Ectodermal cell (in vitro differentiated cells): ENCODE measurements at regions not wholly inside any gene's neighbourhood (a gene's known extent, or its start where the extent isn't known, plus 50 kb on each side); places are given as distances from the start of the nearest gene placed in this dataset.

Experiments used
- H3K27ac ChIP-seq: 2 replicates; pipeline ENCODE4 v1.7.0; 2013; ENCODE audit warnings: mild to moderate bottlenecking, low read depth, low read length; ENCODE audit not compliant: insufficient read depth, poor library complexity, severe bottlenecking
- H3K27me3 ChIP-seq: 2 replicates; pipeline ENCODE4 v1.7.0; 2013; ENCODE audit warnings: mild to moderate bottlenecking, low read length; ENCODE audit not compliant: insufficient read depth, control insufficient read depth, poor library complexity, severe bottlenecking
- H3K36me3 ChIP-seq: one replicate; pipeline ENCODE4 v1.7.0; 2013; ENCODE audit warnings: low read length; ENCODE audit not compliant: control insufficient read depth, insufficient read depth
- H3K4me1 ChIP-seq: one replicate; pipeline ENCODE4 v1.7.0; 2013; ENCODE audit warnings: low read length; ENCODE audit not compliant: control insufficient read depth, insufficient read depth
- H3K4me3 ChIP-seq: 2 replicates; pipeline ENCODE4 v1.7.0; 2013; ENCODE audit warnings: low read depth, low read length, control low read depth; ENCODE audit not compliant: insufficient read depth
- H3K9me3 ChIP-seq: 2 replicates; pipeline ENCODE4 v1.7.0; 2013; ENCODE audit warnings: mild to moderate bottlenecking, low read length, moderate library complexity; ENCODE audit not compliant: control insufficient read depth
- WGBS, 2 experiments: methylation state at CpG; one replicate each; pipeline ENCODE4 v1.1.7; 2013; ENCODE audit warnings: missing lambda C conversion rate in 2 of 2; 5-methylcytosine and 5-hydroxymethylcytosine counted together

DNA sequence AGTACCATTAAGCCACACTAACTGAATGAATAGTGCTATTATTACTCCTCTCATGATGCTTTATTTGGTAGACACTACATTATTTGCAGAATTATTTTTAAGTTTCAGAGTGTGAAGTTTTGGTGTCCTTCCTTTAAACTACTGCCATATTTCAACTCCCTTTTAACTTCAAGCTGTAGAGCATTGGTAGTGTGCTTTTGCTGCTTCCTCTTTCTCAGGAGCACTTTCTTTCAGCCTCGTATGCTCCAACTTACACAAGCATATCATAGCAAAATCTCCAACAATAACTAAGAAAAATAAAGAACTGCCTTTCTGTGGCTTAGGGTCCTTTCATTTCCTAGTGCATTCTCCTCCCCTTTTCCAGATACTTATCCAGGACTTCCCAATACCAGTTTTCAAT is 476.4 kb upstream of the AGTR1 start:
- no peak overlapping the region for H3K27ac ChIP-seq
- H3K27me3 ChIP-seq, result no peaks in the 10 kb centered on the region
- no peak overlapping the region for H3K4me3 ChIP-seq
- H3K36me3 ChIP-seq, result no peaks in the 10 kb centered on the region
- H3K4me1 ChIP-seq, result no peaks in the 10 kb centered on the region
- H3K9me3 ChIP-seq, result no peaks in the 10 kb centered on the region
- 91 to 97% methylated on average over 1 of the region's 1 CpG for WGBS, 2 experiments

- WGBS, 2 experiments, result 83 to 86% methylated on average over 2 of the region's 2 CpGs
- H3K4me3 ChIP-seq, result no peak overlapping the region
- no peaks in the 10 kb centered on the region for H3K27me3 ChIP-seq
- H3K36me3 ChIP-seq, result no peaks in the 10 kb centered on the region
- no peaks in the 10 kb centered on the region for H3K9me3 ChIP-seq
- no peak overlapping the region for H3K27ac ChIP-seq
- H3K4me1 ChIP-seq, result no peaks in the 10 kb centered on the region
Observed at GRCh38 chr3:148223266-148223665, 474.4 kb upstream of the AGTR1 start.

DNA sequence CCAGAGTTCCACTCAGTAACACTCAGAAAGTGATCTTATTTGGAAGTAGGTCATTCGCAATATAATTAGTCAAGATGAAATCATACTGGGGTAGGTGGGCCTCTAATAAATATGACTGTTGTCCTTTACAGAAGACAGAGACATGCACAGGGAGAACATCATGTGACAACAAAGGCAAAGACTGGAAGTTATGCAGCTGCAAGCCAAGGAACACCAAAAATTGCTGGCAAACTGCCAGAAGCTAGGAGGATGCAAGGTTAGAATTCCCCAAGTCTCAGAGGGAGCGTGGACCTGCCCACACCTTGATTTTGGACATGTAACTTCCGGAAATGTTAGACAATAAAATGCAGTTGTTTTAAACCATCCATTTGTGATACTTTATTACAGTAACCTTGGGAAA is 471.5 kb upstream of the AGTR1 start:
- no peaks in the 10 kb centered on the region for H3K36me3 ChIP-seq
- H3K4me3 ChIP-seq, result no peak overlapping the region
- no peaks in the 10 kb centered on the region for H3K9me3 ChIP-seq
- H3K27me3 ChIP-seq, result no peaks in the 10 kb centered on the region
- no peaks in the 10 kb centered on the region for H3K4me1 ChIP-seq
- no peak overlapping the region for H3K27ac ChIP-seq
- 76 to 83% methylated on average over 3 of the region's 3 CpGs for WGBS, 2 experiments

DNA sequence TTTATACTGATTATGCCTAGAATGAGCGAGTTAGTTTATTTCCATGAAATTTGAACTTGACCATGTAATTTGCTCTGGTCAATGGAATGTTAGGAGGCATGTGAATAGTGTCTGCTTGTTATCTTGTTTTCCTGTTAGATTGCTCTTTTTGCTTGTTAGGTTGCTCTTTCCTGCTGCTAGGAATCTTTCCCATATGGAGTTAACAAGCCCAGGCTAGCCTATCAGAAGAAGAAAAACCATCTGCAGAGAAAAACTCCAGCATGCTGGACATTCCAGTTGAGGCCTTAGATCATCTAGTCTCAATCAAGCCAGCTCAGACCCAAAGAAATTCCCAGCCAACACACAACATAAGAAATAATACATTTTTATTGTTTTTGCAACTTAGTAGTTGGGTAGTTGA is 470.2 kb upstream of the AGTR1 start:
- 93 to 100% methylated on average over 1 of the region's 1 CpG for WGBS, 2 experiments
- Histone ChIP-seq H3K4me3 (no peak overlapping the region), H3K27ac (no peak overlapping the region), H3K9me3 (no peaks in the 10 kb centered on the region), H3K36me3 (no peaks in the 10 kb centered on the region), H3K4me1 (no peaks in the 10 kb centered on the region), H3K27me3 (no peaks in the 10 kb centered on the region)

- no peaks in the 10 kb centered on the region for H3K36me3 ChIP-seq
- no peaks in the 10 kb centered on the region for H3K4me1 ChIP-seq
- no peaks in the 10 kb centered on the region for H3K9me3 ChIP-seq
- H3K4me3 ChIP-seq, result no peak overlapping the region
- H3K27me3 ChIP-seq, result no peaks in the 10 kb centered on the region
- no peak overlapping the region for H3K27ac ChIP-seq
Observed at GRCh38 chr3:148229107-148229506, 468.6 kb upstream of the AGTR1 start.

DNA sequence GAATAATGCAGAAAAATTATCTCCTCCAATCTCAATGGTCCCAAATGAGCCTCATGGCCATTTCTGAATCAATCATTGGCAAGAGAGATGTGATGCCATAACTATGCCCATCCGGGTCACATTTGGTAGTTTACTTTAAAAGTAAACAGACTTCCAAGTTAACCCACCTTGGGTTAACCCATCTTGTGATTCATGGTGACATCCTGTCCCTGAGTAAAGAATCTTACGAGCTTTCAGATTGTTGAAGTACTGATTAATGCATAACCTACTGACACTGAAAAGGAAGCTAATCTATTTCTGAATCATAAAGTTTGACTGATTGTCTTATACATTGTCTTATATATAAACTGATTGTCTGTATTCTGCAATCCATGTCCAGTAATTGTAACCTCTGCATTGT is 467.2 kb upstream of the AGTR1 start:
- no peak overlapping the region for H3K27ac ChIP-seq
- no peaks in the 10 kb centered on the region for H3K9me3 ChIP-seq
- 94 to 95% methylated on average over 2 of the region's 2 CpGs for WGBS, 2 experiments
- no peaks in the 10 kb centered on the region for H3K27me3 ChIP-seq
- no peak overlapping the region for H3K4me3 ChIP-seq
- no peaks in the 10 kb centered on the region for H3K36me3 ChIP-seq
- H3K4me1 ChIP-seq, result no peaks in the 10 kb centered on the region

DNA sequence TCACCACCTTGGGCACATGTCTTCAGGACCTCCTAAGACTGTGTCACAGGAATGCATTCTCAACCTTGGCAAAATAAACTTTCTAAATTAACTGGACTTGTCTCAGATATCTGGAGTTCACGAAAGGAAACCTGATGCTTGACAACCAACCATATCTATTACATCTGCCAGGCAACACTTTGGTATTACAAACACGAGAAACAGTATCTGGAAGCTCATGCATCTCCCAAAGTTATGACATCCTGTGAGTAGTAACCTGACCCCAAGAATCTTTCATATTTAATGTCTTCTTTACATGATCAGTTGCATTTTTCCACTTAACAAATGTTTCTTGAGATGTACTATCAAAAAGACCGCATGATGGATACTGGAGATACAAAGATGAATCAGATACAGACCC is 465.3 kb upstream of the AGTR1 start:
- Histone ChIP-seq H3K9me3 (no peaks in the 10 kb centered on the region), H3K27me3 (no peaks in the 10 kb centered on the region)
- 79 to 85% methylated on average over 3 of the region's 3 CpGs for WGBS, 2 experiments

DNA sequence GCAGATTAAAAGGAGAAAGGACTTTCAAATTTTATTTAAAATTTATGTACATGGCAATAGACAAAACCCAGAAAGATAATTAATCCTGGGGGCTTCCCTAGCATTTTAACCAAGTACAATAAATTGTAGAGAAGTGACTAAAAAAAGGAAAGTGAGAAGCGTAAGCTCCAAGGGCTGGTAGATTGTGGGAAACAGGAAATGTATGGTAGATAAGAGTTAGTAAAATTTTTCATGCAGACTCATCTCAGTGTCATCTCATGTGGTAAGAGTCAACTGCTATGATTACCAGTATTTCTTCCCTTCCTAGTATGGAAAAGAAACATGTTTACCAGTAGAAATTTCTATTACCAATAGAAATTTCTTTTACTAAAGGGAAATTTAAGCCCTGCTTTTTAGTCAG is 464.3 kb upstream of the AGTR1 start:
- Histone ChIP-seq H3K27ac (no peak overlapping the region), H3K4me3 (no peak overlapping the region), H3K36me3 (no peaks in the 10 kb centered on the region), H3K4me1 (no peaks in the 10 kb centered on the region), H3K9me3 (no peaks in the 10 kb centered on the region), H3K27me3 (no peaks in the 10 kb centered on the region)
- WGBS, 2 experiments, result 92 to 100% methylated on average over 1 of the region's 1 CpG

More for the DNA sequence above, 465.3 kb upstream of the AGTR1 start:
- H3K36me3 ChIP-seq, result no peaks in the 10 kb centered on the region
- no peak overlapping the region for H3K4me3 ChIP-seq
- H3K4me1 ChIP-seq, result no peaks in the 10 kb centered on the region
- no peak overlapping the region for H3K27ac ChIP-seq

DNA sequence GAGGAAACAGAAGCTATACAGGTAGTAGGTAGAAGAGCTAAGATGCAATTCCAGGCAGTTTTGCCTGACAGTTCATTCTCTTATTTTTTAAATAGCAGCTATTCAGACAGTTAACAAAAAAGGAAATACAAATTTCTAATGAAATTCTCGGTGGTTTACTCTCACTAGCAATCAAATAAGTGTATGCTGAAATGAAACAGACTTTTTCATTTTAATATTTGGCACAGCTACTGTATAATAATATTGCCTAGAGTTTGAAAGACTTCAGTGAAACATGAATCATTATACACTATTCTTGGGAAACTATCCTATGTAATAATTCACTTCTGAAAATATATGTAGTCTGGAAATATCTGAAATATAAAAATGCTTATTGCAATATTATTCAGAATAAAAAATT is 463.2 kb upstream of the AGTR1 start:
- Histone ChIP-seq H3K27me3 (no peaks in the 10 kb centered on the region), H3K27ac (no peak overlapping the region), H3K9me3 (no peaks in the 10 kb centered on the region), H3K4me1 (no peaks in the 10 kb centered on the region), H3K36me3 (no peaks in the 10 kb centered on the region), H3K4me3 (no peak overlapping the region)
- 80% methylated on average over 1 of the region's 1 CpG; no CpG with 5 or more reads in 1 of the 2 experiments for WGBS, 2 experiments

DNA sequence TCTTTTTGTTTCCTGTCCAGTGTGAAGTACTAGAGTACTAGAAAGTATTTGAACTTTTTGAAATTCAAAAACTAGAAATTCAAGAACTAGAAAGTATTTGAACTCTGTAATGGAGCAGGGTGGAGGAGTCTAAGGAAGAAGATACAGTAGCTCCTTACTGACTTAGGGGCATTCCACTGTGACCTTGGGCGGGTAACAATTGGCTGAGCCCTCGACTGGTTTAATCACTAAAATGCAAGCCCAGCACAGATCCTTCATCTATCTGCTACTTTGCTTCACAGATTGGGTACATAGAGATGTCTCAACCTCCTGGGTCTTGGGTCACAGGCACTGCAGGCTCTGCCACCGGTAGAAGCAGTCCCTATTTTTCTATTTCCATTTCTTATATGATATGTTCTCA is 462.1 kb upstream of the AGTR1 start:
- 92 to 94% methylated on average over 2 of the region's 3 CpGs for whole genome bisulfite sequencing, 2 experiments
- no peaks in the 10 kb centered on the region for H3K9me3 ChIP-seq
- no peak overlapping the region for H3K27ac ChIP-seq
- no peak overlapping the region for H3K4me3 ChIP-seq
- H3K36me3 ChIP-seq, result no peaks in the 10 kb centered on the region
- H3K27me3 ChIP-seq, result no peaks in the 10 kb centered on the region
- H3K4me1 ChIP-seq, result no peaks in the 10 kb centered on the region

DNA sequence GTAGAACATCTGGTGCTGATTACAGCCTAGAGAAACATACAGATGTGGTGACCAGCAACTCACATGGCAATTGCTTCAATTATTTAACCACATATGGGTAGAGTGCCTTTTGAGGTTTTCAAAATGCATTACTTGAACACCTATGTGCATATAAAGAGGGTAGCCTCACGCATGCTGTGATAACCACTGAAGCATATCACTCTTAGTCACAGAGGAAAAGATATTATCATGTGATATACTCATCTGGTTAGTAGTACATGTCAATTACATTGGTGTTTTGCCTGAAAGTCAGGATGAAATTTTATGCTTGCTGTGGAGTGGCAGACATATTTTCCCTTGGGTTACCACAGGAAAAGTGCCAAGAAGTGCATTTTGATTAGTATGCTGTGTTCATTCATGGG is 459.3 kb upstream of the AGTR1 start:
- no peaks in the 10 kb centered on the region for H3K27me3 ChIP-seq
- no peaks in the 10 kb centered on the region for H3K4me1 ChIP-seq
- H3K9me3 ChIP-seq, result no peaks in the 10 kb centered on the region
- H3K27ac ChIP-seq, result no peak overlapping the region
- no peaks in the 10 kb centered on the region for H3K36me3 ChIP-seq
- WGBS, 2 experiments, result 78 to 100% methylated on average over 1 of the region's 1 CpG
- H3K4me3 ChIP-seq, result no peak overlapping the region
